ENCODE measurements at regions not wholly inside any gene's neighbourhood (a gene's known extent, or its start where the extent isn't known, plus 50 kb on each side); places are given as distances from the start of the nearest gene placed in this dataset.

DNA sequence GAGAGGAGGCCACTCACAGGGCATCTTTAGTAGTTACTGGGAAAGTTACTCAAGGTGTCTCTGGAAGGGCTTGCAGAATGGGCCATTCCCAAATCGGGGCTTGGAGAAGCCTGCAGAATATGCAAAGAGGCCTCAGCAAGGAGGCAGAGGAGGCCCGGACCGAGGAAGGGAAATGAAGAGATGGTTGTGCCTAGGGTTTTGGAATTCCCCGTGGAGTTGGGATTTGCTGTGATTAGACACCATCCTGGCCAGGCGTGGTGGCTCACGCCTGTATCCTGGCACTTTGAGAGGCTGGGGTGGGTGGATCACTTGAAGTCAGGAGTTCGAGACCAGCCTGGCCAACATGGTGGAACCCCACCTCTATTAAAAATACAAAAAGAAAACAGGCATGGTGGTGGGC lies 193.0 kb downstream of the IRF8 start:
- in situ Hi-C loops (cut with MboI; ENCODE audit: low pct_unique_long_range_greater_than_20kb, low sequenced_read_pairs, unreplicated experiment): no loop called here
- TF ChIP-seq, protein P1, sequence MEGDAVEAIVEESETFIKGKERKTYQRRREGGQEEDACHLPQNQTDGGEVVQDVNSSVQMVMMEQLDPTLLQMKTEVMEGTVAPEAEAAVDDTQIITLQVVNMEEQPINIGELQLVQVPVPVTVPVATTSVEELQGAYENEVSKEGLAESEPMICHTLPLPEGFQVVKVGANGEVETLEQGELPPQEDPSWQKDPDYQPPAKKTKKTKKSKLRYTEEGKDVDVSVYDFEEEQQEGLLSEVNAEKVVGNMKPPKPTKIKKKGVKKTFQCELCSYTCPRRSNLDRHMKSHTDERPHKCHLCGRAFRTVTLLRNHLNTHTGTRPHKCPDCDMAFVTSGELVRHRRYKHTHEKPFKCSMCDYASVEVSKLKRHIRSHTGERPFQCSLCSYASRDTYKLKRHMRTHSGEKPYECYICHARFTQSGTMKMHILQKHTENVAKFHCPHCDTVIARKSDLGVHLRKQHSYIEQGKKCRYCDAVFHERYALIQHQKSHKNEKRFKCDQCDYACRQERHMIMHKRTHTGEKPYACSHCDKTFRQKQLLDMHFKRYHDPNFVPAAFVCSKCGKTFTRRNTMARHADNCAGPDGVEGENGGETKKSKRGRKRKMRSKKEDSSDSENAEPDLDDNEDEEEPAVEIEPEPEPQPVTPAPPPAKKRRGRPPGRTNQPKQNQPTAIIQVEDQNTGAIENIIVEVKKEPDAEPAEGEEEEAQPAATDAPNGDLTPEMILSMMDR (IDR thresholded peaks at IDR 0.05; ENCODE audit: extremely low read depth, insufficient read depth, missing control alignments): no peak
- no peak for DNase-seq (ENCODE audit: low spot score)

- TF ChIP-seq, protein P1 (IDR thresholded peaks at IDR 0.05; ENCODE audit: extremely low read depth, insufficient read depth, missing control alignments): no peak
- DNase-seq (ENCODE audit: low spot score): no peak
- in situ Hi-C loops (cut with MboI; ENCODE audit: low pct_unique_long_range_greater_than_20kb, low sequenced_read_pairs, unreplicated experiment): no loop called here
These were observed 193.9 kb downstream of the IRF8 start for GRCh38 chr16:86092586-86093480.

GRCh38 chr16:86093801-86094750 lies 195.1 kb downstream of the IRF8 start:
- in situ Hi-C loops (cut with MboI; ENCODE audit: low pct_unique_long_range_greater_than_20kb, low sequenced_read_pairs, unreplicated experiment): no loop called here
- TF ChIP-seq, protein P1 (IDR thresholded peaks at IDR 0.05; ENCODE audit: extremely low read depth, insufficient read depth, missing control alignments): no peak
- DNase-seq (ENCODE audit: low spot score): no peak

GRCh38 chr16:86095131-86095752 lies 196.3 kb downstream of the IRF8 start:
- TF ChIP-seq, protein P1 (IDR thresholded peaks at IDR 0.05; ENCODE audit: extremely low read depth, insufficient read depth, missing control alignments): no peak
- DNase-seq (ENCODE audit: low spot score): no peak
- in situ Hi-C loops (cut with MboI; ENCODE audit: low pct_unique_long_range_greater_than_20kb, low sequenced_read_pairs, unreplicated experiment): no loop called here

DNA sequence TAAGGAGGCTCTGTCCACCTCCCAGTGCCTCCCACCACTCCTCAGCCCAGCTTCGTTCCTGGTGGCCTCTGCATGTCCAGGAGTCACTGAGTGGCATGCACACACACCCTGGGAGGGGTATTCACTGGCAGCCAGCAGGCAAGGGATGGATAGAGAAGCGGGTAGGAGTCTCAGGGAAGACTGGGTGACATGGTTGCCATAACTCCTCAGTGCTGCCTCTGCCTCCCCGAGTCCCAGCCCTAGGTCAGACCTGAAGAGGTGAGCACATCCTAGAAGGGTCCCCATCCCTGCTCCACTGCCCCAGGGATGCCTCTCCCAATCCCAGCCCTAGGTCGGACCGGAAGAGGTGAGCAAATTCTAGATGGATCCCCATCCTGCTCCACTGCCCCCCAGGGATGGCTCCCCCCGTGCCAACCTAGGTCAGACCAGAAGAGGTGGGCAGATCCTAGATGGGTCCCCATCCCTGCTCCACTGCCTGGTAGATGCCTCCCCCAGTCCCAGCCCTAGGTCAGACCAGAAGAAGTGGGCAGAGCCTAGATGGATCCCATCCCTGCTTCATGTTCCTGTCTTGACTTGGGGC lies 197.0 kb downstream of the IRF8 start:
- in situ Hi-C loops (cut with MboI; ENCODE audit: low pct_unique_long_range_greater_than_20kb, low sequenced_read_pairs, unreplicated experiment): no loop called here
- TF ChIP-seq, protein P1 (IDR thresholded peaks at IDR 0.05; ENCODE audit: extremely low read depth, insufficient read depth, missing control alignments): no peak
- no peak for DNase-seq (ENCODE audit: low spot score)

DNA sequence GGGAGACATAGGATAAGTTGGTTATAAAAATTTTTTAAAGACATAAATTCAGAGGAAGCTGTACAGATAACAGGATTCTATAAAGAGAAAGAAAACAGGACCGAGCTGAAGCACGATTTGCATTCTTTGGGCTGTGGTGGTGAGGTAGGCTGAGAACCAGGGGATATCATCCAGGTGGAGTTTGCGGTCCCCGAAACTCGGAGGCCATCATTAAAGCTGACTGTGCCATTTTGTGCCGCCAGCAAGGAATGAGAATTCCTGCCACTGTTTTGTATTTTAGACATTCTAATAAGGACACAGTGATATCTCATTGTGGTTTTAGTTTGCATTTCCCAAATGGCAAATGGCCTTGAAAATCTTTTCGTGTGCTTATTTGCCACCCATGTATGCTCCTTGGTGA lies 197.9 kb downstream of the IRF8 start:
- in situ Hi-C loops (cut with MboI; ENCODE audit: low pct_unique_long_range_greater_than_20kb, low sequenced_read_pairs, unreplicated experiment): no loop called here
- TF ChIP-seq, protein P1 (IDR thresholded peaks at IDR 0.05; ENCODE audit: extremely low read depth, insufficient read depth, missing control alignments): no peak
- no peak for DNase-seq (ENCODE audit: low spot score)

Data from GM13977 (cell line).